ENCODE measurements at regions not wholly inside any gene's neighbourhood (a gene's known extent, or its start where the extent isn't known, plus 50 kb on each side); places are given as distances from the start of the nearest gene placed in this dataset.
A peak's percentile ranks its signal among the peaks of the same experiment; 100 is the strongest.

DNA sequence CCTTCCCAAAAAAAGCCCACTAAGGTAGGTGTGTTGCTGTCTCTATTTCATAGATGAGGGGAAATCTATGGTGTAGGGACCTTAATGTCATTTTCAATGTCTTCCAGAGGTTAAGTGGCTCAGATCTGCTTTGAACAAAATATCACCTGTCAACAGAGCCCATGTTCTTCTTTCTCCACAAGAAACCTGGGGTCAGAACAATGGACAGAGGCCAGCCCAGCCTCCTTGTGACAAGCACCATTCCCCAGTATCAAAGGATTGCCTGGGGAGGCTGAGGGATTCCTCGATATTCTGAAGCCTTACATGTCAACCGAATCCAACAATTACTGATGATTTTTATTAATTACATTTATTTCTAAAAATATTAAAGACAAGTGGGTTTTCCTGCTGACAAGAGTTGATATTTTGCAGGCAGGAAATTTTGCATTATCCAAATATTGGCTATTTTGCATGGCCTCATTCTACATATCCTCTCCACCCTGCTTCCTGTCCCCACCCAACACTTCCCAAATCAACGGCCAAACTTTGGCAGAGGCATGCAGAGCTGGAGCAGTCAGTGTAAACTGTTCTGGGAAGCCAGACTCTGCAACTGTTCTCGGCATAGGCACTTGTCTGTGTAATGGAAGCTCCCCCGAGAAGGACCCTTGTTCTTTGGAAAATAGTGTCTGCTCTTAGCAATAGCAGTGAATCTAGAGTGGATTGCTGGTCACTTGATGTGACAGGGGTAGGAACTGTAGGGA is 281.5 kb downstream of the HS3ST3A1 start:
- TF ChIP-seq, protein P1, sequence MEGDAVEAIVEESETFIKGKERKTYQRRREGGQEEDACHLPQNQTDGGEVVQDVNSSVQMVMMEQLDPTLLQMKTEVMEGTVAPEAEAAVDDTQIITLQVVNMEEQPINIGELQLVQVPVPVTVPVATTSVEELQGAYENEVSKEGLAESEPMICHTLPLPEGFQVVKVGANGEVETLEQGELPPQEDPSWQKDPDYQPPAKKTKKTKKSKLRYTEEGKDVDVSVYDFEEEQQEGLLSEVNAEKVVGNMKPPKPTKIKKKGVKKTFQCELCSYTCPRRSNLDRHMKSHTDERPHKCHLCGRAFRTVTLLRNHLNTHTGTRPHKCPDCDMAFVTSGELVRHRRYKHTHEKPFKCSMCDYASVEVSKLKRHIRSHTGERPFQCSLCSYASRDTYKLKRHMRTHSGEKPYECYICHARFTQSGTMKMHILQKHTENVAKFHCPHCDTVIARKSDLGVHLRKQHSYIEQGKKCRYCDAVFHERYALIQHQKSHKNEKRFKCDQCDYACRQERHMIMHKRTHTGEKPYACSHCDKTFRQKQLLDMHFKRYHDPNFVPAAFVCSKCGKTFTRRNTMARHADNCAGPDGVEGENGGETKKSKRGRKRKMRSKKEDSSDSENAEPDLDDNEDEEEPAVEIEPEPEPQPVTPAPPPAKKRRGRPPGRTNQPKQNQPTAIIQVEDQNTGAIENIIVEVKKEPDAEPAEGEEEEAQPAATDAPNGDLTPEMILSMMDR (IDR thresholded peaks at IDR 0.05; ENCODE audit: insufficient read depth, low read depth, low read length, missing control alignments) = no peak
- no peak for DNase-seq (ENCODE audit: low read depth)
- H3K4me3 ChIP-seq (ENCODE audit: low read length) = no peak overlapping the region

DNA sequence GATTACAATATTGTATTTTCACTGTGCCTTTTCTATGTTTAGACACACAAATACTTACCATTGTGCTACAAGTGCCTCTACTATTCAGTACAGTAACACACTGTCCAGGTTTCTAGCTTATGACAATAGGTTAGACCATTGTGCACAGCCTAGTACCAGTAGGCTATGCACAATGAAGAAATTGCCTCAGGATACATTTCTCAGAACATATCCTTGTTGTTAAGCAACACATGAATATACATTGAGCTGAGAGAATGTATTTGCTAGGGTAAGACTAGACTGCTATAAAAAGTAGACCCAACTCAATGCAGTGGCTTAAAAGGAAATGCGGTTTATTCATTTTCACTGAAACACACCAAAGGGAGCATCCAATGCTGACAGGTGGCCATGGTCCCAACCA is 285.1 kb downstream of the HS3ST3A1 start:
- no peak overlapping the region for H3K4me3 ChIP-seq (ENCODE audit: low read length)
- TF ChIP-seq, protein P1 (IDR thresholded peaks at IDR 0.05; ENCODE audit: insufficient read depth, low read depth, low read length, missing control alignments) = no peak
- DNase-seq (ENCODE audit: low read depth) = no peak

DNA sequence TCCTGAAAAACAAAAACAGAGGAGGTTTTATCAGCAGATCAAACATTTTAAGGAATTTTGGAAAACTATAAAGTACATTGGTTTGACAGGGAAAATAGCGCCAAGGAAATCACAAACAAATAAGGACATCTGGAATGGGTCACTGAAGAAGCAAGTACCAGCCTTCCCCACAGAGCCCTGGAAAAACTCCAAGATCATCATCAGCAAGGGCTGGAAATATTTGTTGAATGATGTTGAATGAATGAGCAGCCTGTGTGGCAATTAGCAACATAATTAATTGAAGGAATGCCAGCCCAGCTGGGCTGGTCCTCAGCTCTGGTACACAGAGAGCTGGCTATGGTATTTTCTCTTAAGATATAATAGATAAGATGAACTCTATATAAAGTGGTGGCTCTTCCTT is 290.4 kb downstream of the HS3ST3A1 start:
- no peak overlapping the region for H3K4me3 ChIP-seq (ENCODE audit: low read length)
- TF ChIP-seq, protein P1 (IDR thresholded peaks at IDR 0.05; ENCODE audit: insufficient read depth, low read depth, low read length, missing control alignments) = no peak
- no peak for DNase-seq (ENCODE audit: low read depth)

DNA sequence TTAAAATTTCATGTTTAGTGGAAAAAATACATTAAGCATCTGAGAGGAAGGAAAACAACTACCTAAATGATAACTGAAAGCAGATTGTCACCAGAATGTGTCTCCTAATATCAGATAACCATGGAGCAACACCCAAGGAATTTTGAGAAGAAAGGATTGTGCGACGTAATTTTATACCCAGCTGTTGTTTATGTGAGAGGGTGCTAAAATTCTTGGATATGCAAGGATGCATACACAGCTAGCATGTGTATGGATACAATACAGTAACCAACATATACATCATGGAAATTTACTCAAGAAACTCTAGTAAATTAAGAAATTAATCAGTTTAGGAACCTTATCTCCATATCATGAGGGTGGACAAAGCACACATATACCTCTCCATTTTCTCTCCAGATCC is 290.9 kb downstream of the HS3ST3A1 start:
- DNase-seq (ENCODE audit: low read depth) = no peak
- TF ChIP-seq, protein P1 (IDR thresholded peaks at IDR 0.05; ENCODE audit: insufficient read depth, low read depth, low read length, missing control alignments) = no peak
- no peak overlapping the region for H3K4me3 ChIP-seq (ENCODE audit: low read length)

DNA sequence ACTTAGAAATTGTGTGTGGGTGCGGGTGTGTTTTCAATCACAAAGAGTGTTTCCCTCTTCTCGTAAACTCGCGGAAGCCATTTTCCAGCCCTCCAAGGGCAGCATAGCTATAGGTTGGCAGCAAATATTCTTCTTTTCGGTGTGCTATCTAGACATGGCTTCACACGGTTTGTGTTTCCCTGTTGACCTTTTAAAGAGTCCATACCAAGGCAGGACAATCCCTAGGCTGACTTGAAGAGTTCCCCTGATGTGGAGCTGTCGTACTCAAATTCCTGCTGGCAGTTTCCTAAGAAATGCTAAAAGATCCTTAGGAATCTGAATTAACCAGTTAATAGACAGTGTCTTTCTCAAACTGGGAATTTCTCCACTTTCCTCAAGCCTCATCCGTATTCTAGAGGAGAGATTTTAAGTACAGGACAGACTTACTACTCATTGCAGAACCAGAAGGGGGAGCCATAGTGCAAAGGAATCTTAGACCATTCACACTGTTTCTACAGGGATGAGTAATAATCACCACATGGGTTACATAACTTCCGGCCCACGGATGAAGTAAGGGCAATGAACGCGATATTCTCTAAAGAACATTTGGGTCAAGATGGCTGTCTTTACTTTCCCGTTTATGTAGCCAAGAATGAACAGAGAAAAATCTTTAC is 288.6 kb upstream of the ELAC2 start:
- H3K4me3 ChIP-seq (ENCODE audit: low read length) = no peak overlapping the region
- DNase-seq (ENCODE audit: low read depth) = peak; percentile 13
- TF ChIP-seq, protein P1 (IDR thresholded peaks at IDR 0.05; ENCODE audit: insufficient read depth, low read depth, low read length, missing control alignments) = no peak

DNA sequence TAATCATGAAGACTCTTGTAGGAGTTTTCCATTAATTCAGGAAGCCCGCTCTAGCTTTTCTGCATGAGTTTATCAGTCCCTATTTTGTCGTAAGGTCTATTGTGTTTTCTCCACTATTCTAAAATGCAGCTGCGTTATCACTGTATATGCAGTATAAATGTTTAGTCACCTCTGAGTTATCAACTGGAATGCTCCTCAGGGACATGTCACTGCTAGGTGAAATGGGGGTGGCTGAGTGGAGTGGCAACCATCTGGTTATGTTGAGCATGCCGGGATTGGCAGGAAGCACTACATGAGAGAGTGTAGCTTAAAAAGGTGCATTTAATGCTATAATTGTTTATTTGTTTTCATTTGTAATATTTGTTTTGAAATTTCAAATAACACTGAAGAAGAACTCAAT is 285.2 kb upstream of the ELAC2 start:
- H3K4me3 ChIP-seq (ENCODE audit: low read length) = no peak overlapping the region
- TF ChIP-seq, protein P1 (IDR thresholded peaks at IDR 0.05; ENCODE audit: insufficient read depth, low read depth, low read length, missing control alignments) = no peak
- no peak for DNase-seq (ENCODE audit: low read depth)
